HG03097 (cell line): ENCODE measurements at regions not wholly inside any gene's neighbourhood (a gene's known extent, or its start where the extent isn't known, plus 50 kb on each side); places are given as distances from the start of the nearest gene placed in this dataset.

Experiments used
- ATAC-seq: cut with Tn5 transposase; IDR thresholded peaks from one replicate; pipeline ENCODE4 v1.9.1; 2021; ENCODE audit not compliant: unreplicated experiment, low FRiP score

GRCh38 chr3:90007778-90008499, 900.5 kb downstream of the EPHA3 start:
- no peak for ATAC-seq

DNA sequence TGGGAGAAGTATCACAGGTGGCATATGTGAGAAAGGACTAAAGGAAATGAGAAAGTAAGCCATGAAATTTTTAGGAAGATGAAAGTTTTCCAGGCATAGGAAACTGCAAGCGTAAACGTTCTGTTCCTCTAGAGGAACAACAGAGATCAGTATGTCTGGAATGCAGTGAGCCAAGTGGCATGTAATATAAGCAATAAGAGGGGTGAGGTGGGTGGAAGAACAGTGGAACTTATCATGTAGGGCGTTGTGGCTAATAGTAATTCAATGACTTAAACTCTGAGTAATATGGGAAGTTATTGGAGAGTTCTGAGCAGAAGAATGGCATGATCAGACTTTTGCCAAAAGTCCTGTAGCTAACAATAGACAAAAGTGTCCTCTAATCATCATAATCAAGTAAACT, 902.9 kb downstream of the EPHA3 start:
- ATAC-seq, result no peak

DNA sequence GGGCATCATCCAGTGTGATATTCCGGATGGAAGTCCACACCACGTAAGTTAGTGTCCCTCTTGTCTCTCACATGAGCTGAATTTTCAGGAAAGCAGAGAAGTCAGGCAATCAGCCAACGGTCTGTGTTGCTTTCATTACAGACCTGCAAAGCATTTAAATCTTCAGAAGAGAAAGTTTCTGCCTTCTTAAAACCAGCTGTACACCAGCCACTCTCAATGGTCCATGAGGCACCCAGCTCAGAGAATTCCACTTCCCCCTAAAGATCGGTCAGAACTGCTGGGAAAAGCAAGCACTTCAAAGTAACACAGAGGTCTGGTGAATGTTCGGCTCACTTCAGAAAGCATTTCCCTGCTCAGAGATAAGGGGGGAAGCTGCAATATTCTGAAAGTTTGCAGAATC, 903.7 kb downstream of the EPHA3 start:
- ATAC-seq, result no peak

GRCh38 chr3:90011596-90011995, 904.2 kb downstream of the EPHA3 start:
- no peak for ATAC-seq

DNA sequence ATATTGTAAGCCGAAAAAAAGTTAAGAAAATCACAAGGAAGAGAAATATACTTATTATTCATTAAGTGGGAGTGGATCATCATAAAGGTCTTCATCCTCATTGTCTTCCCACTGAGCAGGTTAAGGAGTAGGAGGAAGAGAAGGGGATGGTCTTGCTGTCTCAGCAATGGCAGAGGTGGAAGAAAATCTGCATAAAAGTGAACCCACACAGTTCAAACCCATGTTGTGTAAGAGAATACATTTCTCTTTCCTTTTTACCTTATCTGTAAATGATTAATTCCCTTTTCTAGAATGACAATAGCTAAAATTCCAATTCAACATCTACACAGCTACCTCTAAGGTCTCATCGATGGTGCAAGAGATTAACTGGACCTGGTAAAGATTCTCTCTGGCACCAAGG, 904.6 kb downstream of the EPHA3 start:
- no peak for ATAC-seq

- no peak for ATAC-seq
These were observed 908.4 kb downstream of the EPHA3 start for GRCh38 chr3:90015688-90016356.

- no peak for ATAC-seq
These were observed 909.1 kb downstream of the EPHA3 start for GRCh38 chr3:90016555-90016954.

DNA sequence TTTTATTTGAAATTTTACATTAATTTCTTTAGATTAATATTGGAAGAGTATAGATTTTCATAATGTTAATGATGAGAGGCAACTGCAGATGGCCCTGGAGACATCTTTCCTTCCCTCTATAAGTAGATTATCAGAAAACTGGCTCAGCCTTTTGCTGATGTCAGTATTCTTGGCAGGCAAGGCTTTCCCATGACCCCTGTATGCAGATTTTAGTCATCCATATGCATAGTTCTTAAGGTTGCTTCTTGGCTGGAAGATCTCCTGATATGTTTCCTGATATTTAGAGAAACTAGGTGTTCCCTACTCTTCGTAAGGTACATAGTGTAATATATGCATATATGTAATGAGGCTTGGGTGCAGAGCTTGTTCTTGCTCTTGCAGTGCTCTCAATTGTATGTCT, 911.4 kb downstream of the EPHA3 start:
- no peak for ATAC-seq

GRCh38 chr3:90025019-90025418, 917.6 kb downstream of the EPHA3 start:
- no peak for ATAC-seq

DNA sequence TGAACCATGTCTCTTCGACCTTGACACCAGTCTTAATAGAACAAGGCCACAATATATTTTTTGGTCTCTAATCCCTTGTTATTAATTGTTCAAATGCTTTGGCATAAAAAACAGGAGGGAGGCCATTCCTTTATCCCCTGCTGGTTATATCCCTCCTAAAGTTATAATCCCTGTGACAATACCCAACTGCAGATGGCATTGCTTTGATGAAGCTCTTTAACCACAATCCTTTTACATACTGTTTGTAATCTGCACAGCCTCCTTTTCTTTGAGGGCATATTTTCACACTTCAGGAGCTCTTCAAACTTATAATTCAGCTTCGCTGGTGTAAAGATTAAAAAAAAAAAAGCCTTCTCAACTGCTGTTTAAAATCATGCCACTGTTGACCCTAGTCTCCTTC, 919.0 kb downstream of the EPHA3 start:
- ATAC-seq, result no peak

DNA sequence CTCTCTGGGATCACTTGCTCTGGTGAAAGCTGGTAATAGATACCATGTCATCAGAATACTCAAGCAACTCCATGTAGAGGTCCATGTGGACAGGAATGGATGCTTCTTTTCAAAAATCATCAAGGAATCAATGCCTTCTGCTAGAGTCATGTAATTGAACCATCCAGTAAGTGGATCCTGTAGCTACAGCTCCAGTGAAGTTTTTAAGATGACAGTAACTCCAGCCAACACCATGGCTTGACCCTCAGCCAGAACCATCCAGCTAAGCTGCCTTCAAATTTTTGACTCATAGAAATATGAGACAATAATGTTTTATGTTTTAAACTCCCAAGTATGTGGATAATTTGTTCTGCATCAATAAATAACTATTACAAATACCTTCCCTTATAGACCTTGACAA, 923.7 kb downstream of the EPHA3 start:
- no peak for ATAC-seq

DNA sequence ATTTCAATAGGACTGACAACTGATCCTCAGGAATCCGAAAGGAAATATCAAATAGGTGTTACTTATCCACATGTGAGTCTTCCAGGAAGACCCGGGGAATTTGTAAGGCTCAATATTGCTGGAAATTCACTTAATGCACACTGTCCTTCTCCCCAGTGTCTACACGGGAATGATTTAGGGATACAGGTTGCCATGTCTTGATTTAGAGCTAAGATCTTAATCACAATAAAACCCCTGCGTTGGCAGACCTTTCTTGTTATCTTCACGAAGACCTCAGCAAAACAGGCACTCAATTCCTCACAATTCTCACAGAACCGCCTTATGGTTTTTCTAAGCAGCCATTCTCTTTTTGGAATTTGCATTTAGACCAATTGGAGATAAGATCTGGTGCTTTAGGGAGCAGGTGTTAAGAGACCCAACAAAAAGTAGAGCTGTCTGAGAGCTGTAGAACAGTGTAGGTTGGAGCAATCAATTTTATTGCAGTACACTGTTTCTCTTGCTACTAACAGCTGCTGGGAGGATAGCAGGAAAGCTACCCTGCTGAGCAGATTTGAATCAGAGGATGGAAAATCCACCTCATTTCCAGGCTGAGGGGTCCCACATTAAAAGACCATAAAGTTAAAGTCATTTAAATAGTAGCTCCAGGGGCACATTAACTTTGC, 925.7 kb downstream of the EPHA3 start:
- ATAC-seq, result no peak

DNA sequence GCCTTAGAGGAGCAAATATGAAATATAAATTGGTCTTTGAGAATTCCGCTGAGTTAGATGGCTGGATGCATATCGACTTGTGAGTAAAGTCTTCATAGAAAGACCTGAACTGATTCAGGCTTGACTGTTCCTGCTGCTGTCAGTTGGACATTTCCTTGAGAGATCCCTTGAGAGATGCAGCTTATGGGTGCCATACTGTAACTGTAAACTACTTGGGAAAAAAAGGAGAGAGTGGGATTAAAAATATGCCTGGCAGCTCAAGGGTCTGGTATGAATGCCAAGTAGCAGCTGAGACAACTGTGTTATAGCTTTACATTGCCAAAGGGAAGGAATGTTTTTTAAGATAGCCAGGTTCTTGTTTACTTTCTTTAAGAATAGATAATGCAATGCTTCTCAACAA, 926.6 kb downstream of the EPHA3 start:
- ATAC-seq, result no peak

GRCh38 chr3:90035643-90036042, 928.2 kb downstream of the EPHA3 start:
- no peak for ATAC-seq

DNA sequence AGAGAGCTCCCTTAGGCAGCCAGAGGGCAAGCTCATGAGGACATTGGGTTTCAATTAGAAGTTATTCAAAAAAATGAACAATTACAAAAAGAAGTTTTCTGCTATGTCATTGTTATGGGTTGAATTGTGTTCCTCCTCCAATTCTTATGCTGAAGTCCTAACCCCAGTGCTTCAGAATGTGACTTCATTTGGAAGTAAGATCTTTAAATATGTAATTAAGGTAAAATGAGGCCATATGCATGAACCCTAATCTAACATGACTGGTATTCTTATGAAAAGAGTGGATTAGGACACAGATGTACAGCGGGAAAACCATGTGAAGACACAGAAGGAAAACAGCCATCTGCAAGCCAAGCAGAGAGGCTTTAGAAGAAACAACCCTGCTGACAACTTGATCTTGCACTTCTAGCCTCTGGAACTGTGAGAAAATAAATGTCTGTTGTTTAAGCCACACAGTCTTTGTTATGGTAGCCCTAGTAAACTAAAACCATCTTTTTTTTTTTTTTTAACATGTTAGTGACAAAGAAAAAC, 929.6 kb downstream of the EPHA3 start:
- ATAC-seq, result no peak

GRCh38 chr3:90039994-90040393, 932.6 kb downstream of the EPHA3 start:
- no peak for ATAC-seq

DNA sequence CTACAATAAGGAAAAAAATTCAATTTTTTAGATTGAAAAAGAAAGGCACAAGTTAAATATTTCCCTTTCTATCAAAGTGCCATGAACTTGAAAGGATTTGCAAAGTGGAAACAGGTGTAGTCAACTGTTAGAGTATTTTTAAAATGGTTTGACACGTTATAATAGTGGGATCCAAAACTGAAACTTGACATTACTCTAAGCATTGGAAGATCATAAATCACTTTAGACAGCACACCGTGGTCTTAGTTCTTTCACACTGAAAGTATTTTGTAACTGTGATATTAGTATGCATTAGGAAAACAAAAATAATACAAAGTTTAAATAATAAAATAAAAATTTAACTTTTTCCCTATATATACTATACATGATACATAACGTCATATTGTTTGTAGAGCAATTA, 933.1 kb downstream of the EPHA3 start:
- ATAC-seq, result no peak

DNA sequence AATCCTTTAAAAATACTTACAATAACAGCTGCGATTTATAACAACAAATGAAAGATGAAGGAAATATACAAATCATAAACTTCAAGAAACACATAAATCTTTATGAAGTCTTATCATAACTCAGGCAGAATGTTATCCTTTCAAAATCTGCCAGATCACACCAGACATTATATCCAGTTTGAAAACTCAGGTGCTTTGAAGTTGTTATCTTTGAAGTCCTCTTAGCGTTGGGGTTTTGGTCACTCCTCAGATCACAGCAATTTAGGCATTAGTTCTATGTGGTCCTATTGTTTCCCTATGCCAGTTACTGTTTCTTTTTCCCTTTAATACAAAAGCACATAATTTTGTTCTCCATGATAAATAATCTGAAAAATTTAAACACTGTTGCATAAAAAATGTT, 934.6 kb downstream of the EPHA3 start:
- ATAC-seq, result no peak

DNA sequence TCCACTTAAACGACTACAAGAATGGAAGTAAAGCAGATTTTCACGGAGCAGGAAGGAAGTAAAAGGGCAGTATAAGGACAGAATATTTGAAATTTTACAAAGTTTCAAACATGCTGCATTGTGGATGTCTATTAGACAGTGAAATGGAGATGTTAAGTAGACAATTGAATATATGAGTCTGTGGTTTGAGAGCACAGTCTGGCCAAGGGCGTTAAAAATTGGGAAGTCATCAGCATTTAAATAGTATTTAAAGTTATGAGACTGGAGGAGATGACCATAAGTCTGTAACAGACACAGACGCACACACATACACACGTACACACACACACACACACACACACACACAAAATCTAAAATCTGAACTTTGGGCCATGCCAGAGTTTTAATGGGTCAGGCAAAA, 935.9 kb downstream of the EPHA3 start:
- ATAC-seq, result no peak

DNA sequence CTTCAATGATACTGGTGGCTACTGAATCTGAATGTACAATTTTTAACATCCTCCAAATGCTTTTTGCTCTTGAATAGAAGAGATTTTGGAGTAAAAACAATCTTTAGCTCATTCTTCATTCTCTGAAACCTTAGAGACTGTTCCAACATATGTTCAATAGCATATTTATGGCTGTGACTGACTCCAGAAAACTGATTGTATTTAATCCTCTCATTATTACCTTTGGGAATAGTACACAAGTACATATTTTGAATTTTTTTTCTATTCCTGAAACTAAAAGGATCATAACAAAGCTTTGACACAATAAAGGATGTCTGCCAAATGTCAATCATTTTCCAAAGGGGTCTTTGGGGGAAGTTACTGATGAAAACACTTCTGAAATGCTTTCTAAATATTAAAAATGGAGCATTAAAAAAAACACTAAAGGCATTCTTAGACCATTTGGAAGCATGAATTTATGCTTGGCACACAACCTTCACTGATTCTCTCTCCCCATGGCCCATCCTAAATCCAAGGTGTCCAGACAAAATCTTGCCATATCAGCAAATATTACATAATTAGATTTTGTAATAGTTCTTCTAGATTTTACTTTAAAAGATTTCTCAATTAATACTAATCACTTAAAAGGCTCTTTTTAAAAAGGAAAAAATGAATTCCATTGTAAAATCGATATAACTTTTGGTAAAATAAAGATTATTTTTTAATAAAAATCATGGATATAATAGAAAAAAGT, 936.8 kb downstream of the EPHA3 start:
- ATAC-seq, result no peak

- ATAC-seq, result no peak
These were observed 945.1 kb downstream of the EPHA3 start for GRCh38 chr3:90052425-90052950.
